Gastrocnemius medialis (tissue), 4 donors: ENCODE measurements at regions not wholly inside any gene's neighbourhood (a gene's known extent, or its start where the extent isn't known, plus 50 kb on each side); places are given as distances from the start of the nearest gene placed in this dataset.
"Not testable (repeated sequence)": the region's sequence is repeated elsewhere in the genome, so short reads cannot be mapped to it uniquely, and the experiment has no call there.

Experiments used
- ATAC-seq, 2 donors: fragments of 150-250 bp; one replicate each; pipeline ENCODE4 v1.9.1; 2016
- DNase-seq, 2 donors: peaks; one replicate each; pipeline ENCODE4 v3.0.0-alpha.2; 2019
- H3K27ac ChIP-seq, 4 donors: fragments of 200-600 bp; sonication (generic); 1 replicate in 1 of 4; 2 replicates in 3 of 4; pipeline ENCODE4 v1.5.1; 2016 to 2018; ENCODE audit warnings: mild to moderate bottlenecking in 2 of 4, moderate library complexity in 1 of 4
- H3K27me3 ChIP-seq, 3 donors: fragments of 200-600 bp; sonication (generic) in 2 of 3; 1 replicate in 1 of 3; 2 replicates in 2 of 3; pipeline versions ENCODE4 v1.5.1 to v1.6.0; 2016 to 2019; ENCODE audit warnings: mild to moderate bottlenecking in 1 of 3, moderate library complexity in 1 of 3
- H3K36me3 ChIP-seq, 2 donors: fragments of 200-600 bp; sonication (generic) in 1 of 2; one replicate each; pipeline ENCODE4 v1.5.1; 2017 to 2018
- H3K4me1 ChIP-seq, 2 donors: fragments of 200-600 bp; sonication (generic) in 1 of 2; one replicate each; pipeline ENCODE4 v1.5.1; 2016 to 2017; ENCODE audit warnings: mild to moderate bottlenecking in 2 of 2
- H3K4me3 ChIP-seq, 4 donors: fragments of 200-600 bp; sonication (generic) in 3 of 4; 1 replicate in 1 of 4; 2 replicates in 3 of 4; pipeline ENCODE4 v1.5.1; 2016 to 2019; ENCODE audit warnings: mild to moderate bottlenecking in 2 of 4
- H3K9me3 ChIP-seq, 3 donors: fragments of 200-600 bp; sonication (generic) in 2 of 3; 1 replicate in 1 of 3; 2 replicates in 2 of 3; pipeline ENCODE4 v1.5.1; 2016 to 2019
- POLR2A ChIP-seq, 2 donors: fragments of 450-650 bp; IDR thresholded peaks; one replicate each; pipeline ENCODE4 v1.6.1; 2017; ENCODE audit warnings: antibody characterized with exemption in 2 of 2, mild to moderate bottlenecking in 2 of 2, moderate library complexity in 2 of 2
- in situ Hi-C, 4 donors: fragments of 200-750 bp; cut with MboI; loops; one replicate each; pipeline versions ENCODE4 v1.15.0 to v1.8.0; 2017; ENCODE audit warnings: low sequenced_read_pairs in 4 of 4
- intact Hi-C: fragments of 100-400 bp; cut with DNase I; formaldehyde crosslinking; loops from one replicate; pipeline ENCODE4 v1.15.1; 2023; ENCODE audit warnings: low total_unique reads
- TF ChIP-seq, protein P1 (sequence below), 5 experiments: fragments of 450-650 bp in 3 of 5; fragments of 200-600 bp in 2 of 5; sonication (generic) in 2 of 5; IDR thresholded peaks in 4 of 5; conservative IDR thresholded peaks in 1 of 5; 1 replicate in 4 of 5; 2 replicates in 1 of 5; pipeline ENCODE4 v1.5.1; 2016 to 2019; ENCODE audit warnings: antibody characterized with exemption in 5 of 5, mild to moderate bottlenecking in 3 of 5, moderate library complexity in 3 of 5

DNA sequence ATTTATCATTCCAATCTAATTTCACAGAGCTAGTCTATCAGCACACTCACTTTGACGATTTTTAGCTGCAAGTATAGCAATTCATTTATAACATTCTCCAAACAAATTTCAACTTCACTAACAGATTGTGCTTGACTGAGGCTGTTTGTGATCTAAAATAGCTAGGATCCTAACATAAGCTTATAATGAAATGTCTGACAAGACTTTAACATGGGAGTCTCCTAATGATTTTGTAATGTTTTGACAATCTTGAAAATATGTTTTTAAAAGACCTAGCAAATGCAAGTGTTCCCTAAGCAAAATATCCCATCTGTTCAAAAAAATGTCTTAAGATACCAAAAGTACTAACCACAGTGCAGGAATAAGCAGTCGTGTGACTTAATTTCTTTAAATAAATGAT, 889.5 kb upstream of the SPRY2 start:
- no peak for TF ChIP-seq POLR2A (IDR thresholded peaks at IDR 0.05)
- TF ChIP-seq, protein P1, sequence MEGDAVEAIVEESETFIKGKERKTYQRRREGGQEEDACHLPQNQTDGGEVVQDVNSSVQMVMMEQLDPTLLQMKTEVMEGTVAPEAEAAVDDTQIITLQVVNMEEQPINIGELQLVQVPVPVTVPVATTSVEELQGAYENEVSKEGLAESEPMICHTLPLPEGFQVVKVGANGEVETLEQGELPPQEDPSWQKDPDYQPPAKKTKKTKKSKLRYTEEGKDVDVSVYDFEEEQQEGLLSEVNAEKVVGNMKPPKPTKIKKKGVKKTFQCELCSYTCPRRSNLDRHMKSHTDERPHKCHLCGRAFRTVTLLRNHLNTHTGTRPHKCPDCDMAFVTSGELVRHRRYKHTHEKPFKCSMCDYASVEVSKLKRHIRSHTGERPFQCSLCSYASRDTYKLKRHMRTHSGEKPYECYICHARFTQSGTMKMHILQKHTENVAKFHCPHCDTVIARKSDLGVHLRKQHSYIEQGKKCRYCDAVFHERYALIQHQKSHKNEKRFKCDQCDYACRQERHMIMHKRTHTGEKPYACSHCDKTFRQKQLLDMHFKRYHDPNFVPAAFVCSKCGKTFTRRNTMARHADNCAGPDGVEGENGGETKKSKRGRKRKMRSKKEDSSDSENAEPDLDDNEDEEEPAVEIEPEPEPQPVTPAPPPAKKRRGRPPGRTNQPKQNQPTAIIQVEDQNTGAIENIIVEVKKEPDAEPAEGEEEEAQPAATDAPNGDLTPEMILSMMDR (IDR thresholded peaks at IDR 0.05 in 4 of 5, conservative IDR thresholded peaks at IDR 0.05 in 1 of 5): no peak
- in situ Hi-C loops: no loop called here
- no peaks in the 10 kb centered on the region for H3K27me3 ChIP-seq
- H3K4me1 ChIP-seq: no peaks in the 10 kb centered on the region
- H3K9me3 ChIP-seq: no peaks in the 10 kb centered on the region
- DNase-seq: no peak
- no peaks in the 10 kb centered on the region for H3K36me3 ChIP-seq
- H3K4me3 ChIP-seq: no peak overlapping the region
- no peak overlapping the region for H3K27ac ChIP-seq
- intact Hi-C loops: no loop called here
- ATAC-seq: no peak

DNA sequence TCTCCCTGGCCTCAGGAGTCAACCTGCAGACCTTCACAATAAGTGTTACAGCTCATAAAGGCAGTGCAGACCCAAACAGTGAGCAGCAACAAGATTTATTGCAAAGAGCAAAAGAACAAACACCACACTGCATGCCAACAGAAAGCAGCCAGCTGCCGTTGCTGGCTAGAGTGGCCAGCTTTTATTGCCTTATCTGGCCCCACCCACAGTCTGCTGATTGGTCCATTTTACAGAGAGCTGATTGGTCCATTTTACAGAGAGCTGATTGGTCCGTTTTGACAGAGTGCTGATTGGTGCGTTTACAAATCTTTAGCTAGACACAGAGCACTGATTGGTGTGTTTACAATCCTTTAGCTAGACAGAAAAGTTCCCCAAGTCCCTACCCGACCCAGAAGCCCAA, 885.9 kb upstream of the SPRY2 start:
- H3K4me3 ChIP-seq, H3K36me3 ChIP-seq, DNase-seq, H3K27ac ChIP-seq, intact Hi-C loops, in situ Hi-C loops, ATAC-seq, H3K9me3 ChIP-seq, H3K27me3 ChIP-seq, H3K4me1 ChIP-seq: not testable (repeated sequence)

- no peak overlapping the region for H3K4me3 ChIP-seq
- TF ChIP-seq POLR2A (IDR thresholded peaks at IDR 0.05): no peak
- TF ChIP-seq, protein P1 (IDR thresholded peaks at IDR 0.05 in 4 of 5, conservative IDR thresholded peaks at IDR 0.05 in 1 of 5): no peak
- H3K9me3 ChIP-seq: no peaks in the 10 kb centered on the region
- H3K27me3 ChIP-seq: no peaks in the 10 kb centered on the region
- in situ Hi-C loops: no loop called here
- no peaks in the 10 kb centered on the region for H3K36me3 ChIP-seq
- no peak overlapping the region for H3K27ac ChIP-seq
- ATAC-seq: no peak
- intact Hi-C loops: no loop called here
- no peak for DNase-seq
- H3K4me1 ChIP-seq: no peaks in the 10 kb centered on the region
Measured at GRCh38 chr13:81224209-81224833, 883.4 kb upstream of the SPRY2 start.

GRCh38 chr13:81223778-81224177, 882.9 kb upstream of the SPRY2 start:
- Histone ChIP-seq H3K27ac (no peak overlapping the region), H3K27me3 (no peaks in the 10 kb centered on the region), H3K4me3 (no peak overlapping the region), H3K4me1 (no peaks in the 10 kb centered on the region), H3K9me3 (no peaks in the 10 kb centered on the region), H3K36me3 (no peaks in the 10 kb centered on the region)
- TF ChIP-seq, protein P1 (IDR thresholded peaks at IDR 0.05 in 4 of 5, conservative IDR thresholded peaks at IDR 0.05 in 1 of 5): no peak
- no peak for TF ChIP-seq POLR2A (IDR thresholded peaks at IDR 0.05)
- no peak for DNase-seq
- no peak for ATAC-seq
- in situ Hi-C loops (no loop called here), intact Hi-C loops (no loop called here)

DNA sequence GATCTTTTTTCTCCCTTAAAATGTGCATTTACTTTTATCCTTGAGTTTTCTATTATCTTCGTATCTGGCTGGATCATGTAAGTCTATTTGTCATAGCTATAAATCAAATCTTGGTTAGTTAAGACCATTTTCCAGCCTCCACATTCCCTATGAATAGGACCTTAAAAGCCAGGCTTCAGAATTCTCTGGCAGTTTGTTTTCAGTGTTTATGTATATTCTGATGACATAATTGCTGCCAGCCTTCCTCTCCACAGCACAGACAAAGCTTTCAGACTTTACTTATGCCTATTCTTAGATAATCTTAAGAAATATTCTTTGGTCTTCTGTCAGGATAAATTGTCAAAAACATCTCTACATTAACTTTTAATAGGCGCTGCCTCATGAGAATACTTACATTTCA, 870.8 kb upstream of the SPRY2 start:
- Histone ChIP-seq H3K36me3 (no peaks in the 10 kb centered on the region), H3K9me3 (no peaks in the 10 kb centered on the region), H3K27me3 (no peaks in the 10 kb centered on the region), H3K4me1 (no peaks in the 10 kb centered on the region), H3K4me3 (no peak overlapping the region), H3K27ac (no peak overlapping the region)
- DNase-seq: no peak
- ATAC-seq: no peak
- intact Hi-C loops (no loop called here), in situ Hi-C loops (no loop called here)
- TF ChIP-seq POLR2A (IDR thresholded peaks at IDR 0.05): no peak
- TF ChIP-seq, protein P1 (IDR thresholded peaks at IDR 0.05 in 4 of 5, conservative IDR thresholded peaks at IDR 0.05 in 1 of 5): no peak
